Esophagus muscularis mucosa (tissue), 3 donors: ENCODE measurements at regions not wholly inside any gene's neighbourhood (a gene's known extent, or its start where the extent isn't known, plus 50 kb on each side); places are given as distances from the start of the nearest gene placed in this dataset.

Experiments used
- CTCF ChIP-seq, 3 experiments: fragments of 200-600 bp in 2 of 3; fragments of 450-650 bp in 1 of 3; sonication (generic) in 2 of 3; IDR thresholded peaks; one replicate each; pipeline ENCODE4 v1.5.1; 2017 to 2019; ENCODE audit warnings: antibody characterized with exemption in 3 of 3, mild to moderate bottlenecking in 2 of 3, moderate library complexity in 1 of 3
- POLR2A ChIP-seq: fragments of 450-650 bp; IDR thresholded peaks from one replicate; pipeline ENCODE4 v1.6.1; 2017; ENCODE audit warnings: antibody characterized with exemption, moderate library complexity, mild to moderate bottlenecking, low read depth

- TF ChIP-seq CTCF (IDR thresholded peaks at IDR 0.05), result no peak
- no peak for TF ChIP-seq POLR2A
Measured at GRCh38 chr9:79477241-79477840, 94.4 kb upstream of the TLE4 start.
